ENCODE measurements at regions not wholly inside any gene's neighbourhood (a gene's known extent, or its start where the extent isn't known, plus 50 kb on each side); places are given as distances from the start of the nearest gene placed in this dataset.

DNA sequence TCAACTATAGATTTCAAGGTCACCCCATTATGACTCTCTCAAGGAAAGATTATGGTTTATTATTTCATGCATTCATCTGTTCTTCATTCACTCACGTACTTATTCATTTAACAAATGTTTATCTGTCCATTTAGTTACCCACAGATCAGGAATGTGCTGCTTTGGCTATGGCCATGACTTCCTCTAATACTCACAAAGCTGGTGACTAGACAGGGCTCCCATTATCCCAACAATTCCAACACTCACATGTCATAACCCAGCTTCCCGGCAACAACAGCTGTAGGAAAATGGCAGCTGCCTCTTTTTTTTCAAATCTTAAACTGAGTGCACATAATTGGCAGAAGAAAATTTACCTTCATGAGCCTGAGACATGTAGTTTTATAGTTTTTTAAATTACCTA is 190.8 kb upstream of the CCDC196 start:
- TF ChIP-seq, protein P1, sequence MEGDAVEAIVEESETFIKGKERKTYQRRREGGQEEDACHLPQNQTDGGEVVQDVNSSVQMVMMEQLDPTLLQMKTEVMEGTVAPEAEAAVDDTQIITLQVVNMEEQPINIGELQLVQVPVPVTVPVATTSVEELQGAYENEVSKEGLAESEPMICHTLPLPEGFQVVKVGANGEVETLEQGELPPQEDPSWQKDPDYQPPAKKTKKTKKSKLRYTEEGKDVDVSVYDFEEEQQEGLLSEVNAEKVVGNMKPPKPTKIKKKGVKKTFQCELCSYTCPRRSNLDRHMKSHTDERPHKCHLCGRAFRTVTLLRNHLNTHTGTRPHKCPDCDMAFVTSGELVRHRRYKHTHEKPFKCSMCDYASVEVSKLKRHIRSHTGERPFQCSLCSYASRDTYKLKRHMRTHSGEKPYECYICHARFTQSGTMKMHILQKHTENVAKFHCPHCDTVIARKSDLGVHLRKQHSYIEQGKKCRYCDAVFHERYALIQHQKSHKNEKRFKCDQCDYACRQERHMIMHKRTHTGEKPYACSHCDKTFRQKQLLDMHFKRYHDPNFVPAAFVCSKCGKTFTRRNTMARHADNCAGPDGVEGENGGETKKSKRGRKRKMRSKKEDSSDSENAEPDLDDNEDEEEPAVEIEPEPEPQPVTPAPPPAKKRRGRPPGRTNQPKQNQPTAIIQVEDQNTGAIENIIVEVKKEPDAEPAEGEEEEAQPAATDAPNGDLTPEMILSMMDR (IDR thresholded peaks at IDR 0.05; ENCODE audit: insufficient read depth, low read length, poor library complexity, severe bottlenecking) = no peak
- TF ChIP-seq EZH2phosphoT487 (conservative IDR thresholded peaks at IDR 0.05; ENCODE audit: low read length) = no peak

Measured in SU-DHL-6 (cell line).